Ovary (tissue), 3 donors: ENCODE measurements at regions not wholly inside any gene's neighbourhood (a gene's known extent, or its start where the extent isn't known, plus 50 kb on each side); places are given as distances from the start of the nearest gene placed in this dataset.

ENCODE experiments used
- POLR2A ChIP-seq: fragments of 450-650 bp; IDR thresholded peaks from one replicate; pipeline ENCODE4 v1.6.1; 2017; ENCODE audit warnings: antibody characterized with exemption, mild to moderate bottlenecking, moderate library complexity
- TF ChIP-seq, protein P1 (sequence below), 3 donors: fragments of 450-650 bp in 2 of 3; fragments of 200-600 bp in 1 of 3; IDR thresholded peaks; one replicate each; pipeline versions ENCODE4 v1.5.1 to v1.8.0; 2016 to 2022; ENCODE audit warnings: antibody characterized with exemption in 3 of 3, mild to moderate bottlenecking in 1 of 3
- donor health status: DM: no; HTN: no; CAD: no.

DNA sequence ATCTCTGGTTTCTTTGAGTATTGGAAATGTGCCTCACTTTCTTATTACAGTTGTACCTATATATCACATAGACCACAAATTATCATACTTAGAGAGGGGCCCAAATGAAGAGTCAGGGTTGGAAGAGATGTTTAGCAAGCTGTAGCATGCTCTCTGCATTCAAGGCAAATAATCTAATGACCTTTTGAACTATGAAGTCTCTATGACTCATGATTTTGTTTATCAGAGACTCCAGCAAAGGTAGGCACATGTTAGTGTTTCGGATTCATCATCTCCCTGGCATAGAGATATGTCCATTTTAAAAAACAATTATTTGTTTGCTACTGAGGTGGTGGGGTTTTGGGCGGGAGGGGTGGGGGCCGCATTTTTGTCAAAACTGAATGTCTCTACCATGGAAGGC is 2000.1 kb downstream of the EFNA5 start:
- TF ChIP-seq, protein P1, sequence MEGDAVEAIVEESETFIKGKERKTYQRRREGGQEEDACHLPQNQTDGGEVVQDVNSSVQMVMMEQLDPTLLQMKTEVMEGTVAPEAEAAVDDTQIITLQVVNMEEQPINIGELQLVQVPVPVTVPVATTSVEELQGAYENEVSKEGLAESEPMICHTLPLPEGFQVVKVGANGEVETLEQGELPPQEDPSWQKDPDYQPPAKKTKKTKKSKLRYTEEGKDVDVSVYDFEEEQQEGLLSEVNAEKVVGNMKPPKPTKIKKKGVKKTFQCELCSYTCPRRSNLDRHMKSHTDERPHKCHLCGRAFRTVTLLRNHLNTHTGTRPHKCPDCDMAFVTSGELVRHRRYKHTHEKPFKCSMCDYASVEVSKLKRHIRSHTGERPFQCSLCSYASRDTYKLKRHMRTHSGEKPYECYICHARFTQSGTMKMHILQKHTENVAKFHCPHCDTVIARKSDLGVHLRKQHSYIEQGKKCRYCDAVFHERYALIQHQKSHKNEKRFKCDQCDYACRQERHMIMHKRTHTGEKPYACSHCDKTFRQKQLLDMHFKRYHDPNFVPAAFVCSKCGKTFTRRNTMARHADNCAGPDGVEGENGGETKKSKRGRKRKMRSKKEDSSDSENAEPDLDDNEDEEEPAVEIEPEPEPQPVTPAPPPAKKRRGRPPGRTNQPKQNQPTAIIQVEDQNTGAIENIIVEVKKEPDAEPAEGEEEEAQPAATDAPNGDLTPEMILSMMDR (IDR thresholded peaks at IDR 0.05): no peak
- TF ChIP-seq POLR2A: no peak
